Ecto neural progenitor cell (in vitro differentiated cells): ENCODE measurements at regions not wholly inside any gene's neighbourhood (a gene's known extent, or its start where the extent isn't known, plus 50 kb on each side); places are given as distances from the start of the nearest gene placed in this dataset.
"Not testable (repeated sequence)": the region's sequence is repeated elsewhere in the genome, so short reads cannot be mapped to it uniquely, and the experiment has no call there.

Experiments
- DNase-seq: peaks from one replicate; pipeline ENCODE4 v3.0.0-alpha.2; 2018; ENCODE audit warnings: low spot score

DNA sequence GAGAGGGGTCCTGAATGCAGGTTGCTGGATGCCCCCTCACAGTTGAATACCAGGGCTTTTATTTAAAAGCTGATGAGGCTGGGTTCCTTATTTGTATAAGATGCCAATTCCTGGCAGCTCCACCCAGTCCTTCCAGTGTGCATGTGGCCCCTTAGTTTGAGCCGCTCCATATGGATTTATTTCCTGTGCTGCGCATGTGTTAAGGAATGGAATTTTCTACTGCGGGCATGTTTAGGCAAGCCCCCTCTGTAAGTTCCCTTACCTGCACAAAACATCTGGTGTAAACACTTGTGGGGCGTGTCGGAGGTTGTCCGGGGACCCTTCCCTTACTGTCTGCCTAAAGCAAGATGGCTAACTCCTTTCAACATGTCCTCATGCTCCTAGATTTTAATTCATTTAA lies 1901.4 kb downstream of the KHDRBS2 start:
- not testable (repeated sequence) for DNase-seq

DNA sequence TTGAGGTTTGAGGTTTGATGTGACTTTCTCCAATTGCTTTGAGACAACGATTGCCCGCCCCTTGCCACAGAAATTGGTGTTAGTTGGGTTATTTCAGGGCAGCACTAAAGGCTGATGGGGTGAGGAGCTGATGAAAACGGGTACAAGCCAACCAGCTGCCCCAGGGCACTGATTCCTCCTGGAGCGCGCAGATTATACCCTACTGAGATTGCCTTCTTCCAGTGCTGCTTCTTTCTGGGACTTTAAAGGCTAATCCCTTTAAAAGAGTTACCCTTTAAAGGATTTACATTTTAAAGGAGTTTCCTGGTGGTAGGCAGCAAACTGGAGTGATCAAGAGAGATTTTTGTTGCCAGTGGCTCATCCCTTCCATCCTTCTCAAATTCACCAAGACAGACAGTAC lies 1903.3 kb downstream of the KHDRBS2 start:
- DNase-seq = peak; percentile 51

DNA sequence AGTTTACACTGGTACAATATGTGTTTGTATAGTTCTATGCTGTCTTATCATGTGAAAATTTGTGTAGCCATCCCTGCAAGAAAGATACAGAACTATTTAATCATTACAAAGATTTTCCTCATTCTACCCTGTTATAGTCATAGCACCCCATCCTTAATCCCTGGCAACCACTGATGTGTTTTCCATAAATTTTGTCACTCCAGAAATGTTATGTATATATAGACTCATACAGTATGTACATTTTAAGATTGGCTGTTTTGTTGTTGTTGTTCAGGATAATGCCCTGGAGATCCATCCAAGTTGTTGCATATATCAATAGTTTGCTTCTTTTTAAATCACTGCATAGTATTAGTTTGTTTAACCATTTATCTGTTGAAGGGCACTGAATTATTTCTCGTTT lies 1911.9 kb downstream of the KHDRBS2 start:
- not testable (repeated sequence) for DNase-seq

DNA sequence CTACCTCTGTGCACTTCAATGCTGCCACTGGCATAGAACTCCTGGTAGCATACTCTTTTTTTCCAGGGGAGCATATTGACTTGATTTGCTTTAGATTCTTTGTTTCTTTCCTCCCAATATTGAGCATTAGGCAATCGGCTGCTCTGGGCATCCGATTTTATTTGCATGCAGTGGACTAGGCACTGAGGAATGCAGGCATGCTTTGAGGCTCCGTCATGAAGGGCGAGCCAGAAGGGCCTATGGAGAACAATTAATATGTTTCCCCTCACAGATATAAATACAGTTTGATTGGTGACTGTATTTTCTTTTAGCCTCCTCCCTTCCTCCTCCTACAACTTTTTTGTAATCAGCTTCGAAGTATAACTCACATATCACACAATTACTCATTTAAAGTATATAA lies 1918.2 kb downstream of the KHDRBS2 start:
- DNase-seq = not testable (repeated sequence)

DNA sequence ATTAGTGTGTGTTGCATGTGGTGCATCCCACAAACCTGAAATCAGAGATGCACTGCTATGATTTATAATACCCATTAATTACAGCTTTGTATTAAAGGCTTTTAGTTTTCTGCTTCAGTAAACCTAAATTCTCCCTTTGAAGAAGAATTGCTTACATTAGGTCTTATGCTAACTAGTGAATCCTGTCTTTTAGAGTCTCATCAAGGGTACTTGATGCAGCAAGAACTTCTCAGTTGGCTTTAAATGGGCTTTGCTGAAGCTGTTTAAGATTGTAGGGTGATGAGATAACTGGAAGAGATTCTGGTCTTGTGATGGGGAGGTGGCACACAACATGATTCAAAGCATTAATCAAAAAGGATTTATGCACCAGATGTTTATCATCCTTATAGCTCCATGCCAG lies 1920.1 kb downstream of the KHDRBS2 start:
- DNase-seq = not testable (repeated sequence)

DNA sequence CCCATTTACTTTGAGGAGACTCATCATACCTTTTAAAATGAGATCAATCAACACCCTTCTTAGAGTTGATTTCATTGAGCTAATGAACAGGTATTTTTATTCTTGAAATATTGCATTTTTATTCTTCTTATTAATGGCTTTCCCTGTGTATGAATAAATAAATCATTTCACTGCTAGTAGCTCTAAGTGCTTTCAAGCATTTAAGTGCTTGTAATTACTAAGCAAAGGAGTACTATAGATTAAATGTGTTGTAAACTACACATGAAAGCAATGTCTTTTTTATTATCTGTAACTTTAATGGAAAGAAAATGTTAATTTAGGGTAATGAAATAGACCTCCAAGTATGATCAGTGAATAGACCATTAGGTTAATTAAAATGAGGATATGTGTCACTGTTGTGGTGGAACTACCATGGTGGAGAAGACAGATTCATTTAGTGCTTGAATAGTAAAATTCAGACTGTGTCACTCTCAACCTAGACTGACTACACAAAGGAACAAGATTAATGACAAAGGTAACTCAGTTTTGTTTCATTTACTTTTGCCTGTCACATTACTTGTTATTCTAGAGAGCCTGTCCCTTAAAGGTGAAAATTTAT lies 1943.5 kb downstream of the KHDRBS2 start:
- not testable (repeated sequence) for DNase-seq

DNA sequence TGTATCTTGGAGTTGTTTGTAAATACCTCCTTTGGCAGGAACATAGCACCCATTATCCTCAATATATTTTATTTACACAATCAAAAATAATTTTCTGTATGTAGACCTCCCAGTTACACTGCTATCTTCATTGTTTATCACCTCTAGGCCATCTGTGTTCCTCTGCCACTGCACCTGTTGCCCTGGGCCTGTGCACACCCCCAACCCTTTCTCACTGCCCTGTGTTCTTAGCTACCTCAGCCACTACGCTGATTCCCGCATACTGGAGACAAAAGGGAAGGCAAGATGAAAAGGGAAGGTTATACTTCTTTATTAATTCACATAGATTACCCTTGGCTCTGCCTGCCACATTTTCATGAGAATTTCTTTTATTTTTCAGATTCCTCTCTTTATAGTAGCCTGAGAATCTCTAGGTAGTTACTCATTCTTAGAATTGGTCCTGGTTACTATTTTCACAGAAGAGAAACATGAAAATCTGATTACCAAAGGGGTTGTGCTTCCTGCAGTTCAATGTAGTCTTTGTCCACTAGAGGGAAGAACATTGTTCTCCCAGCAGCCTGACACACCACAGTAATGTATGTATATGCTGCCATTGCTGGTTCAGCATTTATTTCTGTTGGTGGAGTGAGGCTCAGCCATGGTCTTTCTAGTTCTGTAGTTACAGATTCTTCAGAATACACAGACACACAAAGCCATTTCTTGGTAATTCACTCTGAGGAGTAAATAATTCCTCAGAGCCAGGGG lies 1947.5 kb downstream of the KHDRBS2 start:
- not testable (repeated sequence) for DNase-seq

DNA sequence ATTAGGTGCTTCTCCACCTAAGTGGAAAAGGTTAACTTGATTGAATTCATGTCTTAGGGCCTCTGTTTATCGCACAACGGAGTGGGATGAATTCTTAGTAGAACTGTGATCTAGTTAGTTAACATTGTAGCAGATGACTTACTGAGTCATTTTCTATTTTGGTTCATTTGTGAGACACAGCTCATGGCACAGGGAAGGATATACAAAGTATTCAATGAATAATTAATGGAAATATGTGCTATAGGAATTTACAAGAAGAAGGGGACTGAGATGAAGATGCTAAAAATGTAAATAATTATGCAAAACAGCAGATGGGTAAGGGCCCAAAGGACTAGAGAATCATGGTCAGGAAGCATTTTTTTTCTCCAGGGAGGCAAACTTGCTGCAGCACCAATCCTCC lies 1950.9 kb downstream of the KHDRBS2 start:
- DNase-seq = not testable (repeated sequence)

DNA sequence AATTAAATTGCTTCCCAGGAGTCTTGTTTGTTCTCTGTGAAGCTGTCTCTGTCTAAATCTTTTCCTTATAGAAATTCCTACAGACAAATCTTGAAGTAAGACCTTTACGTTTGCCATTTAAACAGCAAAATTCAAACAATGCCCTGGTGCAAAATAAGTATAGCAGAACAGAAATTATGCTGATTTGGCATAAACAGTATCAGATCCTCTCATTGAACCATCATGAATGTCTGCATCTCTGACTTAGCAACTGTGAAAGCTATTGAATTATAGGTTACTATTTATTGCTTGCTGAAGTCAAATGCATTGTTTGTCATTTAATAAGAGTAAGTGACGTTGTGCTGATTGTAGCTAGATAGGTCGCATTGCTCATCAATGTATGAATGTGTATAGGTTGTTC lies 1952.3 kb downstream of the KHDRBS2 start:
- DNase-seq = not testable (repeated sequence)

DNA sequence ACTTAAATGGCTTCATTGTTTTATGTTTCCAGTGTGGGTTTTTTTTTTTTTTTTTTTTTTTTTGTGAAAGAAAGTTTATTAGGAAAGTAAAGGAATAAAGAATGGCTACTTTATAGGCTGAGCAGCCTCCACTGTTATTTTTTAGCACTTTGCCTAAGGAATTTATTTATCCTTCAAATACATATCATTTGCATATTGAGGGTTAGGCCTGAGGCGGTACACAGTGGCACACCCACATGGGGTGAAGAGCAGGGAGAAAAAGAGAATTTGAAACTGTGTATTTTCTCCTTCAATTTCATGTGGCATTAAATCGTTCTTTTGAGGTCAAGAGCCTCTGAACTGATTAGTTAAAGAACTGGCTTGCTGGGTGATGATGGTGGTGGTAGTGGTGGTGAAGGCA lies 1977.1 kb downstream of the KHDRBS2 start:
- not testable (repeated sequence) for DNase-seq
